Kidney (tissue), 13 donors: ENCODE measurements at regions not wholly inside any gene's neighbourhood (a gene's known extent, or its start where the extent isn't known, plus 50 kb on each side); places are given as distances from the start of the nearest gene placed in this dataset.

Experiments
- DNase-seq, 5 donors: peaks; one replicate each; pipeline ENCODE4 v3.0.0-alpha.2; 2013 to 2020
- FAIRE-seq: peaks from 2 replicates; lab custom pipeline; 2012; peaks lifted over from hg19 to GRCh38; lab: Jason Lieb, UNC
- H3K27ac ChIP-seq, 2 donors: one replicate each; pipeline ENCODE4 v1.7.0; 2013; ENCODE audit warnings: low read depth in 2 of 2, low read length in 2 of 2, inconsistent platforms in 1 of 2
- H3K27me3 ChIP-seq: one replicate; pipeline ENCODE4 v1.7.1; 2013; ENCODE audit warnings: low read length, inconsistent platforms; ENCODE audit not compliant: control insufficient read depth, insufficient read depth
- H3K36me3 ChIP-seq, 3 donors: one replicate each; pipeline versions ENCODE4 v1.7.0 to v1.7.1; 2013; ENCODE audit warnings: low read length in 3 of 3, control low read depth in 1 of 3, inconsistent platforms in 1 of 3; ENCODE audit not compliant: insufficient read depth in 3 of 3, control insufficient read depth in 2 of 3
- H3K4me1 ChIP-seq, 3 donors: one replicate each; pipeline versions ENCODE4 v1.7.0 to v1.7.1; 2013; ENCODE audit warnings: low read length in 3 of 3, inconsistent platforms in 1 of 3, low read depth in 1 of 3; ENCODE audit not compliant: control insufficient read depth in 2 of 3, insufficient read depth in 2 of 3
- H3K4me3 ChIP-seq, 3 donors: one replicate each; pipeline versions ENCODE4 v1.7.0 to v1.8.1; 2013; ENCODE audit warnings: low read length in 3 of 3, control low read depth in 1 of 3, inconsistent platforms in 1 of 3
- H3K9ac ChIP-seq, 3 donors: one replicate each; pipeline versions ENCODE4 v1.7.0 to v1.7.1; 2013; ENCODE audit warnings: low read length in 3 of 3, control low read depth in 1 of 3, inconsistent platforms in 1 of 3
- H3K9me3 ChIP-seq, 3 donors: one replicate each; pipeline versions ENCODE4 v1.7.0 to v1.7.1; 2013; ENCODE audit warnings: low read length in 3 of 3, control low read depth in 1 of 3, inconsistent platforms in 1 of 3; ENCODE audit not compliant: control insufficient read depth in 2 of 3, insufficient read depth in 1 of 3
- CTCF ChIP-seq: IDR thresholded peaks from 3 replicates; pipeline ENCODE4 v1.5.1; 2012; ENCODE audit warnings: mild to moderate bottlenecking, moderate library complexity, borderline replicate concordance; ENCODE audit not compliant: insufficient read depth; ENCODE audit errors: extremely low read depth
- intact Hi-C: fragments of 100-400 bp; cut with DNase I; formaldehyde crosslinking; loops from one replicate; pipeline ENCODE4 v1.11.1; 2022
- donor health status: control.
- donor health status: control.
- donor health status: control.
- donor health status: control.
- donor health status: control.
- donor health status: DM: yes; HTN: yes; CAD: no.
- donor health status: Normal renal cell carcinoma (clear cell type).

GRCh38 chr7:36034020-36034419 is 119.0 kb upstream of the EEPD1 start:
- Histone ChIP-seq H3K27ac (no peak overlapping the region), H3K4me1 (peaks cover 0 to 10% (median 9%) of the 10 kb centered on the region in 3 donors), H3K9me3 (no peaks in the 10 kb centered on the region), H3K27me3 (no peaks in the 10 kb centered on the region), H3K9ac (no peak overlapping the region), H3K36me3 (no peaks in the 10 kb centered on the region), H3K4me3 (no peak overlapping the region)
- intact Hi-C loops: no loop called here
- no peak for TF ChIP-seq CTCF
- DNase-seq: no peak
- FAIRE-seq: no peak

GRCh38 chr7:36035186-36035585 is 117.9 kb upstream of the EEPD1 start:
- Histone ChIP-seq H3K4me3 (no peak overlapping the region), H3K4me1 (peaks cover 0 to 10% (median 9%) of the 10 kb centered on the region in 3 donors), H3K9me3 (no peaks in the 10 kb centered on the region), H3K9ac (no peak overlapping the region), H3K36me3 (no peaks in the 10 kb centered on the region), H3K27me3 (no peaks in the 10 kb centered on the region), H3K27ac (no peak overlapping the region)
- DNase-seq (peak in 1 of 5 donors; percentile 31), FAIRE-seq (no peak)
- no peak for TF ChIP-seq CTCF
- intact Hi-C loops: no loop called here

- DNase-seq: no peak
Measured at GRCh38 chr7:36036590-36036989, 116.5 kb upstream of the EEPD1 start.

More at GRCh38 chr7:36036590-36036989, 116.5 kb upstream of the EEPD1 start:
- Histone ChIP-seq H3K36me3 (no peaks in the 10 kb centered on the region), H3K4me1 (peaks cover 0 to 10% (median 9%) of the 10 kb centered on the region in 3 donors), H3K9ac (peak overlapping the region in 1 of 3 donors; percentile 28), H3K27me3 (no peaks in the 10 kb centered on the region), H3K27ac (peak overlapping the region; percentile 65 to 71), H3K4me3 (no peak overlapping the region), H3K9me3 (no peaks in the 10 kb centered on the region)
- no peak for FAIRE-seq
- no peak for TF ChIP-seq CTCF
- intact Hi-C loops: no loop called here
